A673 (cell line): ENCODE measurements at regions not wholly inside any gene's neighbourhood (a gene's known extent, or its start where the extent isn't known, plus 50 kb on each side); places are given as distances from the start of the nearest gene placed in this dataset.

Experiments
- BruUV-seq: library from RNA; stranded (reverse); fragments of 400-500 nt; replicated peaks from 2 replicates; lab custom pipeline; 2021; lab: Mats Ljungman, UMichigan
- CTCF ChIA-PET: fragments of 300-600 bp; sonication (Branson Sonifier 250); formaldehyde crosslinking; loops from one replicate; lab custom pipeline; 2022; ENCODE audit warnings: antibody characterized with exemption; lab: Charles Lee
- POLR2A ChIA-PET: fragments of 300-600 bp; sonication (Branson Sonifier 250); formaldehyde crosslinking; loops from one replicate; lab custom pipeline; 2022; ENCODE audit warnings: antibody characterized with exemption; ENCODE audit not compliant: low non-redundant PET; lab: Charles Lee
- DNase-seq: peaks from one replicate; pipeline ENCODE4 v3.0.0-alpha.2; 2015; ENCODE audit warnings: low spot score
- H3K27ac ChIP-seq: fragments of 200-600 bp; sonication (generic); 2 replicates; pipeline ENCODE4 v1.5.1; 2016; ENCODE audit warnings: mixed run types, low read depth, mild to moderate bottlenecking, mixed read lengths, antibody characterized with exemption, low read length; ENCODE audit not compliant: poor library complexity, severe bottlenecking
- H3K27me3 ChIP-seq: fragments of 200-600 bp; sonication (generic); replicated peaks from 2 replicates; pipeline ENCODE4 v1.6.1; 2017; ENCODE audit warnings: mixed run types, low read depth, mild to moderate bottlenecking, mixed read lengths, antibody characterized with exemption, low read length; ENCODE audit not compliant: insufficient read depth, poor library complexity
- H3K36me3 ChIP-seq: fragments of 200-600 bp; sonication (generic); 2 replicates; pipeline ENCODE4 v1.6.1; 2016; ENCODE audit warnings: mixed run types, mild to moderate bottlenecking, mixed read lengths, antibody characterized with exemption, low read length; ENCODE audit not compliant: insufficient read depth, poor library complexity, severe bottlenecking
- H3K4me1 ChIP-seq: fragments of 200-600 bp; sonication (generic); 2 replicates; pipeline ENCODE4 v1.6.1; 2017; ENCODE audit warnings: mixed run types, mild to moderate bottlenecking, mixed read lengths, antibody characterized with exemption, low read length; ENCODE audit not compliant: insufficient read depth, poor library complexity, severe bottlenecking
- H3K4me3 ChIP-seq: fragments of 200-600 bp; sonication (generic); 2 replicates; pipeline ENCODE4 v1.5.1; 2016; ENCODE audit warnings: low read depth, mixed run types, mild to moderate bottlenecking, mixed read lengths, low read length; ENCODE audit not compliant: poor library complexity, severe bottlenecking
- H3K9me3 ChIP-seq: fragments of 200-600 bp; sonication (generic); 2 replicates; pipeline ENCODE4 v1.6.1; 2016; ENCODE audit warnings: mixed run types, low read depth, mild to moderate bottlenecking, mixed read lengths, antibody characterized with exemption, low read length; ENCODE audit not compliant: poor library complexity, severe bottlenecking
- EZH2 ChIP-seq: fragments of 200-600 bp; sonication (generic); IDR thresholded peaks from 2 replicates; pipeline ENCODE4 v1.6.1; 2017; ENCODE audit warnings: borderline replicate concordance, low read depth, mild to moderate bottlenecking, mixed read lengths, antibody characterized with exemption, low read length; ENCODE audit not compliant: poor library complexity, severe bottlenecking
- intact Hi-C: fragments of 100-400 bp; cut with micrococcal nuclease; formaldehyde crosslinking; loops from one replicate; pipeline ENCODE4 v1.10.0; 2022; ENCODE audit not compliant: unreplicated experiment
- TF ChIP-seq, protein P1 (sequence below): fragments of 300-800, 200-600 bp; sonication (generic); conservative IDR thresholded peaks from 2 replicates; pipeline ENCODE4 v1.5.1; 2017; ENCODE audit warnings: low read depth, mild to moderate bottlenecking, antibody characterized with exemption, low read length, moderate library complexity, mixed read lengths

DNA sequence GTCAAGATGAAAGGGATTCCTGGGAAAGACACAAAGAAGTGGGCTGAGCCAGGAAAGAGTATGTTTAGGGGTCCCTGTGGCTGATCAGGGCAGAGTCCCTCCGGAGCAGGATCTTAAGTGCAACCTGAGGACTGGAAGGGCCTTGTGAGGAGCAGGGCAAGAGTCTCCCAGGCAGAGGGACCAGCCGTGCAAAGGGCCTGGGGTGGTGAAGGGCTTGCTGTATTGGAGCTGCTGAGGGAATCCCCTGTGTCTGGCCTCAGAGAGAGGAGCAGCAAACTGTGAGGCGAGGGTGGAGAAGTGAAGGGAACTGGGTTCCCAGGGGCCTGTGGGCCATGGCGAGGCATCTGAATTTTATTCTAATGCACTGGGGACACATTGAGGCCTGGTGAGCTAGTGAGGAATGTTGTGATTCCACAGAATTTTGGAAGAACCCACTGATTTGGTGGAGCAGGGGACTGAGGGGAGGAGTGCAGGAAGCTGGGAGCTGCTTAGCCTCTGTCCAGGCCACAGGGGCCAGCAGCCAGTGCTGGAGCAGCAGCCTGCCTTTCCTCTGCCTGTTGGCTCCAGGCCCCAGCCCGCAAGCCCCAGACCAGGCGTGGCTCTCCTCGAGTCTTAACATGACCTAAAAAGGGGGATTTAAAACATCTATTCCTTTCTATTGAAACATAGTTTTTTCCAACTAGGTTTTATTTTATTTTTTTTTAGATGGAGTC is 138.4 kb upstream of the IGFBP3 start:
- Histone ChIP-seq H3K9me3 (no peaks in the 10 kb centered on the region), H3K4me3 (no peak overlapping the region), H3K4me1 (no peaks in the 10 kb centered on the region), H3K36me3 (no peaks in the 10 kb centered on the region), H3K27me3 (peaks cover 13% of the 10 kb centered on the region), H3K27ac (no peak overlapping the region)
- ChIA-PET CTCF (no interaction called here), POLR2A (no interaction called here)
- BruUV-seq = no TSS peak
- intact Hi-C loops = no loop called here
- no peak for TF ChIP-seq EZH2
- TF ChIP-seq, protein P1, sequence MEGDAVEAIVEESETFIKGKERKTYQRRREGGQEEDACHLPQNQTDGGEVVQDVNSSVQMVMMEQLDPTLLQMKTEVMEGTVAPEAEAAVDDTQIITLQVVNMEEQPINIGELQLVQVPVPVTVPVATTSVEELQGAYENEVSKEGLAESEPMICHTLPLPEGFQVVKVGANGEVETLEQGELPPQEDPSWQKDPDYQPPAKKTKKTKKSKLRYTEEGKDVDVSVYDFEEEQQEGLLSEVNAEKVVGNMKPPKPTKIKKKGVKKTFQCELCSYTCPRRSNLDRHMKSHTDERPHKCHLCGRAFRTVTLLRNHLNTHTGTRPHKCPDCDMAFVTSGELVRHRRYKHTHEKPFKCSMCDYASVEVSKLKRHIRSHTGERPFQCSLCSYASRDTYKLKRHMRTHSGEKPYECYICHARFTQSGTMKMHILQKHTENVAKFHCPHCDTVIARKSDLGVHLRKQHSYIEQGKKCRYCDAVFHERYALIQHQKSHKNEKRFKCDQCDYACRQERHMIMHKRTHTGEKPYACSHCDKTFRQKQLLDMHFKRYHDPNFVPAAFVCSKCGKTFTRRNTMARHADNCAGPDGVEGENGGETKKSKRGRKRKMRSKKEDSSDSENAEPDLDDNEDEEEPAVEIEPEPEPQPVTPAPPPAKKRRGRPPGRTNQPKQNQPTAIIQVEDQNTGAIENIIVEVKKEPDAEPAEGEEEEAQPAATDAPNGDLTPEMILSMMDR = no peak
- DNase-seq = no peak

DNA sequence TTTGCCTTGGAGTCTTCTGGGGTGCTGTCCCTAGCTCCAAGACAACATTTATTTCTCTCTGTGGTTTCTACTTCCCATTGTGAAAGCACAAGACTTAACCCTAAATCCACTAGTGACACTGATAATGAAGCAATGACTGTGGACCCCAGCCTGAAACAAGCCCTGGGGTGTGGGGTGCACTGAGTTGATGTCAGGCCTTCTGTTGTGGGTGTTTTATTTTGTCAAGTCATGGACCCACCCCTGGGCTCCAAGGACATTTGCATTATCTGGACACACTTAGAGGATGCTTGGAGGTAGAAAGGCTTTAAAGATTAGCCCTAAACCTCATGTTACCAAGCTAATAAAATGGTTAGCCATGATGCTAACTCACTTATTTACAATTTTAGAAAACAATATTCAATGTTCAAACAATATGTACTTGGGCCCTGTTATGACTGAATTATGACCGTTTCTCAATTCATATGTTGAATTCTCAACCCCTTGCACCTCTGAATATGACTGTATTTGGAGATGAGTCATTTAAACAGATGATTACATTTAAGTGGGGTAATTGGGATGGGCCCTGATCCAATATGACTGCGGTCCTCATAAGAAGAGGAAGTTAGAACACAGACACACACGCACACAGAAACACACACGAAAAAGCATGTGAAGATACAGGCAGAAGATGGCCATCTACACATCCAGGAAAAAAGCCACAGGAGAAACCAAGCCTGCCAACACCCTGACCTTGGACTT is 137.2 kb upstream of the IGFBP3 start:
- BruUV-seq = no TSS peak
- no peak for TF ChIP-seq EZH2
- TF ChIP-seq, protein P1 = no peak
- no peak for DNase-seq

DNA sequence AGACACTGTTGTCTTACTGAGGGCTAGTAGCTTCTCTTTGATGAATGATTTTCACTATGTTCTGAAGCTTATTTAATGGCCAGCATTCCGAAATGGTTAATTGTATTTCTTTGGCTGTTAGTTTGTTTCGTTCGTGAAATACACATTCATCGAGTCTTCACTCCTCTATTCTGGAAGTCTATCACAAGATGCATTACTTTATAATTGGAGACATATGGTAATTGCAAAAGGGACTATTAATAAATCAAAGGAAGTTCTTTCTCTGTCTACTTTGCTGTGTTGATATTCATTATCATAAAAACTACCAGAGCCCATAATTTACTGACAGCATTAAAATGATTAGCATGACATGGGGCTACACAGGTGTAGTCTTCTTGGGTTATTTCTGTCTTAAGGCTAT is 133.8 kb upstream of the IGFBP3 start:
- no peak for TF ChIP-seq EZH2
- TF ChIP-seq, protein P1 = no peak
- no peaks in the 10 kb centered on the region for H3K4me1 ChIP-seq
- no peaks in the 10 kb centered on the region for H3K36me3 ChIP-seq
- H3K27ac ChIP-seq = no peak overlapping the region
- BruUV-seq = no TSS peak
- CTCF ChIA-PET = no interaction called here
- no peaks in the 10 kb centered on the region for H3K9me3 ChIP-seq
- no peak for DNase-seq
- intact Hi-C loops = no loop called here
- POLR2A ChIA-PET = no interaction called here
- peaks cover 13% of the 10 kb centered on the region for H3K27me3 ChIP-seq
- no peak overlapping the region for H3K4me3 ChIP-seq

More for the DNA sequence above, 137.2 kb upstream of the IGFBP3 start:
- H3K4me1 ChIP-seq = no peaks in the 10 kb centered on the region
- H3K9me3 ChIP-seq = no peaks in the 10 kb centered on the region
- intact Hi-C loops = no loop called here
- no peak overlapping the region for H3K27ac ChIP-seq
- H3K4me3 ChIP-seq = no peak overlapping the region
- peaks cover 13% of the 10 kb centered on the region for H3K27me3 ChIP-seq
- POLR2A ChIA-PET = no interaction called here
- CTCF ChIA-PET = no interaction called here
- H3K36me3 ChIP-seq = no peaks in the 10 kb centered on the region
